Amniotic stem cell (primary cell): ENCODE measurements at regions not wholly inside any gene's neighbourhood (a gene's known extent, or its start where the extent isn't known, plus 50 kb on each side); places are given as distances from the start of the nearest gene placed in this dataset.

ENCODE experiments used
- DNase-seq: peaks from one replicate; lab custom pipeline; 2025; lab: John Stamatoyannopoulos, UW

GRCh38 chr7:22586786-22587140 is 86.8 kb upstream of the STEAP1B start:
- DNase-seq = no peak

GRCh38 chr7:22586101-22586785 is 86.3 kb upstream of the STEAP1B start:
- DNase-seq = no peak

GRCh38 chr7:22584179-22584578 is 84.2 kb upstream of the STEAP1B start:
- DNase-seq = no peak

- DNase-seq = no peak
Measured at GRCh38 chr7:22582863-22583622, 83.1 kb upstream of the STEAP1B start.

- DNase-seq = no peak
Measured at GRCh38 chr7:22581099-22581498, 81.1 kb upstream of the STEAP1B start.

- DNase-seq = no peak
Measured at GRCh38 chr7:22579961-22580360, 80.0 kb upstream of the STEAP1B start.

- DNase-seq = no peak
Measured at GRCh38 chr7:22578007-22578733, 78.2 kb upstream of the STEAP1B start.

GRCh38 chr7:22577470-22578001 is 77.5 kb upstream of the STEAP1B start:
- DNase-seq = peak; percentile 65

- no peak for DNase-seq
Measured at GRCh38 chr7:22576612-22577469, 76.9 kb upstream of the STEAP1B start.

GRCh38 chr7:22574754-22575520 is 74.9 kb upstream of the STEAP1B start:
- DNase-seq = no peak

GRCh38 chr7:22572937-22573336 is 72.9 kb upstream of the STEAP1B start:
- peak; percentile 86 for DNase-seq

GRCh38 chr7:22572292-22572691 is 72.3 kb upstream of the STEAP1B start:
- peak; percentile 45 for DNase-seq

- no peak for DNase-seq
Measured at GRCh38 chr7:22571766-22572165, 71.8 kb upstream of the STEAP1B start.

GRCh38 chr7:22569586-22570321 is 69.8 kb upstream of the STEAP1B start:
- DNase-seq = no peak

GRCh38 chr7:22566592-22566991 is 66.6 kb upstream of the STEAP1B start:
- no peak for DNase-seq

GRCh38 chr7:22566176-22566575 is 66.2 kb upstream of the STEAP1B start:
- DNase-seq = no peak

- DNase-seq = no peak
Measured at GRCh38 chr7:22565315-22565811, 65.4 kb upstream of the STEAP1B start.

- DNase-seq = no peak
Measured at GRCh38 chr7:22564511-22565045, 64.6 kb upstream of the STEAP1B start.

GRCh38 chr7:22563621-22564241 is 63.7 kb upstream of the STEAP1B start:
- no peak for DNase-seq
